ENCODE measurements at regions not wholly inside any gene's neighbourhood (a gene's known extent, or its start where the extent isn't known, plus 50 kb on each side); places are given as distances from the start of the nearest gene placed in this dataset.

GRCh38 chr16:79472426-79472825, 128.1 kb downstream of the MAF start:
- TF ChIP-seq POLR2A (conservative IDR thresholded peaks at IDR 0.05): no peak
- no peak for TF ChIP-seq RFX5 (IDR thresholded peaks at IDR 0.05; ENCODE audit: low read depth, low read length)
- TF ChIP-seq E4F1 (CRISPR knock-in tag; IDR thresholded peaks at IDR 0.05; ENCODE audit: borderline replicate concordance): no peak
- no peak for TF ChIP-seq RBM17 (IDR thresholded peaks at IDR 0.05; ENCODE audit: borderline replicate concordance, low read depth, low read length)
- no peak for TF ChIP-seq CTCF (IDR thresholded peaks at IDR 0.05 in 2 of 3, conservative IDR thresholded peaks at IDR 0.05 in 1 of 3; ENCODE audit: insufficient read depth in 2 of 3, low read depth in 1 of 3, low read length in 3 of 3)
- TF ChIP-seq KDM4B (IDR thresholded peaks at IDR 0.05; ENCODE audit: borderline replicate concordance in 2 of 2, low read depth in 1 of 2): no peak
- no peak for TF ChIP-seq RAD21 (CRISPR knock-in tag; conservative IDR thresholded peaks at IDR 0.05 in 1 of 2, IDR thresholded peaks at IDR 0.05 in 1 of 2)
- TF ChIP-seq YY1 (IDR thresholded peaks at IDR 0.05; ENCODE audit: borderline replicate concordance in 1 of 3, control insufficient read depth in 1 of 3, extremely low read depth in 1 of 3, insufficient read depth in 3 of 3, insufficient read length in 1 of 3, insufficient replicate concordance in 2 of 3, low read depth in 1 of 3, low read length in 2 of 3): no peak
- TF ChIP-seq FOS (IDR thresholded peaks at IDR 0.05; ENCODE audit: extremely low read depth, insufficient read length): no peak
- TF ChIP-seq ZNF609 (CRISPR knock-in tag; IDR thresholded peaks at IDR 0.05; ENCODE audit: borderline replicate concordance): no peak
- no peak for TF ChIP-seq CREB5 (CRISPR knock-in tag; IDR thresholded peaks at IDR 0.05)
- no peak for TF ChIP-seq MAX (CRISPR knock-in tag; IDR thresholded peaks at IDR 0.05)
- no peak for TF ChIP-seq MAFF (IDR thresholded peaks at IDR 0.05; ENCODE audit: low read length)
